ENCODE measurements at regions not wholly inside any gene's neighbourhood (a gene's known extent, or its start where the extent isn't known, plus 50 kb on each side); places are given as distances from the start of the nearest gene placed in this dataset.
"Not testable (repeated sequence)": the region's sequence is repeated elsewhere in the genome, so short reads cannot be mapped to it uniquely, and the experiment has no call there.

- DNase-seq = peak; percentile 53
Measured at GRCh38 chr11:135075740-135076139, 663.7 kb upstream of the B3GAT1 start.

GRCh38 chr11:135074397-135074998 lies 662.5 kb upstream of the B3GAT1 start:
- DNase-seq = no peak

GRCh38 chr11:135073870-135074269 lies 661.8 kb upstream of the B3GAT1 start:
- no peak for DNase-seq

- DNase-seq = no peak
Measured at GRCh38 chr11:135073381-135073780, 661.3 kb upstream of the B3GAT1 start.

- DNase-seq = no peak
Measured at GRCh38 chr11:135069890-135070289, 657.8 kb upstream of the B3GAT1 start.

GRCh38 chr11:135069063-135069462 lies 657.0 kb upstream of the B3GAT1 start:
- DNase-seq = no peak

- DNase-seq = no peak
Measured at GRCh38 chr11:135062994-135063393, 651.0 kb upstream of the B3GAT1 start.

- DNase-seq = no peak
Measured at GRCh38 chr11:135061166-135061565, 649.1 kb upstream of the B3GAT1 start.

GRCh38 chr11:135046986-135047385 lies 634.9 kb upstream of the B3GAT1 start:
- no peak for DNase-seq

GRCh38 chr11:135046556-135046955 lies 634.5 kb upstream of the B3GAT1 start:
- no peak for DNase-seq

GRCh38 chr11:135043434-135043833 lies 631.4 kb upstream of the B3GAT1 start:
- no peak for DNase-seq

GRCh38 chr11:135037828-135038227 lies 625.8 kb upstream of the B3GAT1 start:
- no peak for DNase-seq

- no peak for DNase-seq
Measured at GRCh38 chr11:135036488-135037297, 624.7 kb upstream of the B3GAT1 start.

- no peak for DNase-seq
Measured at GRCh38 chr11:135035282-135035681, 623.2 kb upstream of the B3GAT1 start.

- DNase-seq = no peak
Measured at GRCh38 chr11:135033540-135033939, 621.5 kb upstream of the B3GAT1 start.

GRCh38 chr11:135031205-135031989 lies 619.4 kb upstream of the B3GAT1 start:
- DNase-seq = no peak

- no peak for DNase-seq
Measured at GRCh38 chr11:135027461-135027860, 615.4 kb upstream of the B3GAT1 start.

GRCh38 chr11:135023499-135023898 lies 611.5 kb upstream of the B3GAT1 start:
- no peak for DNase-seq

- no peak for DNase-seq
Measured at GRCh38 chr11:135022454-135022853, 610.4 kb upstream of the B3GAT1 start.

- no peak for DNase-seq
Measured at GRCh38 chr11:135019899-135020298, 607.9 kb upstream of the B3GAT1 start.

- DNase-seq = no peak
Measured at GRCh38 chr11:135019343-135019871, 607.4 kb upstream of the B3GAT1 start.

- no peak for DNase-seq
Measured at GRCh38 chr11:135017296-135017695, 605.3 kb upstream of the B3GAT1 start.

- DNase-seq = no peak
Measured at GRCh38 chr11:135015966-135016365, 603.9 kb upstream of the B3GAT1 start.

GRCh38 chr11:135011313-135011712 lies 599.3 kb upstream of the B3GAT1 start:
- not testable (repeated sequence) for DNase-seq

Data from CD4-positive, alpha-beta T cell treated with Interleukin-21 for 1 hour (primary cell).